ENCODE measurements at regions not wholly inside any gene's neighbourhood (a gene's known extent, or its start where the extent isn't known, plus 50 kb on each side); places are given as distances from the start of the nearest gene placed in this dataset.

DNA sequence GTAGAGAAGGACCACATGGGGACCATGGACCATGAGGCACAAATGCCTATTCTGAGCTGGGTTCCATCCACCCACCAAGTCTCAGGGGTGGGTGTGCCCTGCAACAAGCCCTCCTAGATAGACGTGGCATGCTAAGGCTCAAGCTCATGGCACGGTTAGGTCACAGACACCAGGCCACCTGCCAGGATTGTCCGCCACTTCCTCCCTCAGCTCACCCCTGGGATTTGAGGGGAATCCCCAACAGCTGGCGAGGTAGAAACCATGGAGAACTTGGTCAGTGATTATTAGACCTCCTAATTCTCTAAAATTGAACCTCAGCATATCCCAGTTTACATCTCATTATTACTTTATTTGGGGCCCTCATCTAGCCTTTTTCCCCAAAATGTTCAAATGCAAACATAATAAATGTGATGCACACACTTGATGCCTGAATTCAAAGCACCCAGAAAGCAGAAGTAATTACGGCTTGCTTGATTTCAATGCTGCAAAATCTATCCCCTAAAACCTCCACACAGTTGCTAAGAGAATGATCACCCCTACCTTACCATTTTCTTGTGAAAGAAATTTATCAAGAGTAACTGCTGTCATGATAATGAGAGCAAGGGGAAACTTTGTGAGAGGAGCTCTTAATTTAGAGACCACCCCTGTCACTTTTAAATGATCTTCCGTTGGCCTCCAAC, 366.6 kb upstream of the PFKP start:
- DNase-seq (ENCODE audit: low read depth) = no peak
- H3K4me3 ChIP-seq (ENCODE audit: low read length) = no peak overlapping the region
- TF ChIP-seq, protein P1, sequence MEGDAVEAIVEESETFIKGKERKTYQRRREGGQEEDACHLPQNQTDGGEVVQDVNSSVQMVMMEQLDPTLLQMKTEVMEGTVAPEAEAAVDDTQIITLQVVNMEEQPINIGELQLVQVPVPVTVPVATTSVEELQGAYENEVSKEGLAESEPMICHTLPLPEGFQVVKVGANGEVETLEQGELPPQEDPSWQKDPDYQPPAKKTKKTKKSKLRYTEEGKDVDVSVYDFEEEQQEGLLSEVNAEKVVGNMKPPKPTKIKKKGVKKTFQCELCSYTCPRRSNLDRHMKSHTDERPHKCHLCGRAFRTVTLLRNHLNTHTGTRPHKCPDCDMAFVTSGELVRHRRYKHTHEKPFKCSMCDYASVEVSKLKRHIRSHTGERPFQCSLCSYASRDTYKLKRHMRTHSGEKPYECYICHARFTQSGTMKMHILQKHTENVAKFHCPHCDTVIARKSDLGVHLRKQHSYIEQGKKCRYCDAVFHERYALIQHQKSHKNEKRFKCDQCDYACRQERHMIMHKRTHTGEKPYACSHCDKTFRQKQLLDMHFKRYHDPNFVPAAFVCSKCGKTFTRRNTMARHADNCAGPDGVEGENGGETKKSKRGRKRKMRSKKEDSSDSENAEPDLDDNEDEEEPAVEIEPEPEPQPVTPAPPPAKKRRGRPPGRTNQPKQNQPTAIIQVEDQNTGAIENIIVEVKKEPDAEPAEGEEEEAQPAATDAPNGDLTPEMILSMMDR (conservative IDR thresholded peaks at IDR 0.05; ENCODE audit: low read length) = no peak

DNA sequence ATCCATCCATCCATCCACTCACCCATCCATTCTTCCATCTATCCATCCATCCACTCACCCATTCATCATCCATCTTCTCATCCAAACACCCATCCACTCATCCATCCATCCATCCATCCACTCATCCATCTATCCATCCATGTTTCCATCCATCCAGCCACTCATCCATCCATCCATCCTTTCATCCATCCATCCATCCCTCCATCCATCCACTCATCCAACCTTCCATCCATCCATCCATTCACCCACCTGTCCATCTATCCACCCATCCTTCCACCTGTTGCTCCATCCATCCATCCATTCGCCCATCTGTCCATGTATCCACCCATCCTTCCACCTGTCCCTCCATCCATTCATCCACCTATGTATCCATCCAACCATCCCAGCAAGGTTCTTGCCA, 378.4 kb upstream of the PFKP start:
- TF ChIP-seq, protein P1 (conservative IDR thresholded peaks at IDR 0.05; ENCODE audit: low read length) = no peak
- DNase-seq (ENCODE audit: low read depth) = no peak

GRCh38 chr10:2686691-2687090, 380.7 kb upstream of the PFKP start:
- TF ChIP-seq, protein P1 (conservative IDR thresholded peaks at IDR 0.05; ENCODE audit: low read length) = no peak
- DNase-seq (ENCODE audit: low read depth) = no peak
- no peak overlapping the region for H3K4me3 ChIP-seq (ENCODE audit: low read length)

More for the DNA sequence above, 378.4 kb upstream of the PFKP start:
- no peak overlapping the region for H3K4me3 ChIP-seq (ENCODE audit: low read length)

GRCh38 chr10:2682491-2682890, 384.9 kb upstream of the PFKP start:
- no peak for DNase-seq (ENCODE audit: low read depth)
- H3K4me3 ChIP-seq (ENCODE audit: low read length) = no peak overlapping the region
- TF ChIP-seq, protein P1 (conservative IDR thresholded peaks at IDR 0.05; ENCODE audit: low read length) = no peak

GRCh38 chr10:2681891-2682290, 385.5 kb upstream of the PFKP start:
- no peak for DNase-seq (ENCODE audit: low read depth)
- H3K4me3 ChIP-seq (ENCODE audit: low read length) = no peak overlapping the region
- TF ChIP-seq, protein P1 (conservative IDR thresholded peaks at IDR 0.05; ENCODE audit: low read length) = no peak

DNA sequence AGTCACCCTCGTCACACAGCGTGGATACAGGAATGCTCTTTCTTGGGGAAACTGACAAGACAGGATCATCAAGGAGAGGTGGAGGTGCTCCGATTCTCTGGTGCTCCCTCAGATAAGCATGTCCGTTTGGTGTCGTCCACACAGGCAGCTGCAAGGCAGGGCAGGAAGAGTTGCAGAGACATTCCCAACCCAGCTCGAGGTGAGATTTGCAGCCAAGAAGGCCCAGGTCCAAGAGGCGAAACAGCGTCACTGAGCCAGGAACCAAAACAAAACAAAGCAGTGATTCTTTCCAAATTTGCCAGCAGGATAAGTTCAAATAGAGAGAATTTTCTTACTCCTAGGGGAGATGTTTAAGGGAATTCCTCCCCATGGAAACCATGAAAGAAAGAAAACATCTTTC, 386.5 kb upstream of the PFKP start:
- TF ChIP-seq, protein P1 (conservative IDR thresholded peaks at IDR 0.05; ENCODE audit: low read length) = no peak
- no peak overlapping the region for H3K4me3 ChIP-seq (ENCODE audit: low read length)
- no peak for DNase-seq (ENCODE audit: low read depth)

GRCh38 chr10:2679646-2680045, 387.7 kb upstream of the PFKP start:
- TF ChIP-seq, protein P1 (conservative IDR thresholded peaks at IDR 0.05; ENCODE audit: low read length) = no peak
- no peak for DNase-seq (ENCODE audit: low read depth)
- H3K4me3 ChIP-seq (ENCODE audit: low read length) = no peak overlapping the region

All from AG10803 (cell line).